GM19043 (cell line): ENCODE measurements at regions not wholly inside any gene's neighbourhood (a gene's known extent, or its start where the extent isn't known, plus 50 kb on each side); places are given as distances from the start of the nearest gene placed in this dataset.
"Not testable (repeated sequence)": the region's sequence is repeated elsewhere in the genome, so short reads cannot be mapped to it uniquely, and the experiment has no call there.

Source experiments
- ATAC-seq: cut with Tn5 transposase; IDR thresholded peaks from one replicate; pipeline ENCODE4 v1.9.1; 2021; ENCODE audit warnings: low read depth; ENCODE audit not compliant: unreplicated experiment

DNA sequence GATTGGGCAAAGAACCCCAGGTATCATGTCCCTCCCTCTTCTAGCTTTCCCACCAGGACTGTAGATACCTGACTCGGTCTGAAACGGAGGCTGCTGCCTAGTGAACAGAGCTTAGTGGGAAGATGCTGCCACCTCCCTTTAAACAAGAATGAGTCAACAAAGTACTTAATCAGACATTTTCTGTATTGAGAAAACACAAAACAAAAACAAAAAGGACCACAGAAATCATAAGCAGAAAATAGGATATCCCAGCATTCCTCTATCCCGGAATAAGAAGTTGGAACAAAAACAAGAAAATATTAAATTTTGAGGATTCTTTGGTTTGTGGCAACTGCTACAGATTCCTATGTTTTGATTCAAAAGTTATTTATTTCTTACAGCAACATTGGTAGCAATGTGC lies 51.7 kb upstream of the COL8A1 start:
- ATAC-seq: no peak

GRCh38 chr3:99579965-99580364 lies 58.4 kb upstream of the COL8A1 start:
- no peak for ATAC-seq

DNA sequence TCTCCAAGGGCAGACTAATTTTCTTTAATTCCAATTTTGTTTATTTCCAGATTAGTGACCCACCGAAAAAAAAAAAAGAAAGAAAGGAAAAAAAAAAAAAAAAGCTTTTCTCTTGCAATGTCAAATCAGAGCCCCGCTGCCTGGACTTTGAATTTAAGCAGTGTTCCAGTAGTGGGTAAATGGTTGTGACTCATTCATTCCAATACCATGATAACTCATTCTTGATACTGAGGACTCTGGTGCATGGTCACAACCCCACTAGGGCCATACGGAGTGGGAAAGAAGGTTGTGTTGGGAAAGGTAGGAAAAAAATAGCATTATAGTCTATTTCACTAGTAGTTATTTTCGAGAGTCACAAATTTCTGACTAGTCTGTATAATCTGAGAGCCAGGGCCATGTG lies 59.1 kb upstream of the COL8A1 start:
- no peak for ATAC-seq

DNA sequence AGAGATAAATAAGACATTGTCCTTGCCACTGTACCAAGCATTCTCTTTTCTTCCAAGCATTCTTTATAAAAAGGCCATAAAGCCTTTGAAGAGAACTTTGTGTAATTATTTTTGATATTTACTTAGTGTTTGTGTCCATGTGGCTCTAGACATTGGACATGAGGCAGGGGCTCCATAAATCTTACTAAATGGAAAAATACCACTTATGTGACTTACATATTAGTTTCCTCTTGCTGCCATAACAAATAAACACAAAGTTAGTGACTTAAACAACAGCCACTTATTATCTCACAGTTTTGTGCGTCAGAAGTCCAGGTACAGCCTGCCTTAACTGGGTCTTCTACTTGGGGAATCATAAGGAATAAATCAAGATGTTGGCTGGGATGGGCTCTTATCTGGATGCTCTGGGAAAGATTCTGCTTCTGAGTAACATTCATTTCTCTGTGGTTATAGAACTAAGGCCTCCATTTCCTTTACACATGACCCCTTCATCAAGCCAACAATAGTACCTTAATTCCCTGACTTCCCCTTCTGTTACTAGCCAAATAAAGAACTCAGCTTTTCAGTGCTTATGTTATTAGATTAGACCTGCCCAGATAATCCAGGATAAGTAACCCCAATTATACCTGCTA lies 59.9 kb upstream of the COL8A1 start:
- no peak for ATAC-seq

GRCh38 chr3:99576904-99577559 lies 61.4 kb upstream of the COL8A1 start:
- ATAC-seq: no peak

DNA sequence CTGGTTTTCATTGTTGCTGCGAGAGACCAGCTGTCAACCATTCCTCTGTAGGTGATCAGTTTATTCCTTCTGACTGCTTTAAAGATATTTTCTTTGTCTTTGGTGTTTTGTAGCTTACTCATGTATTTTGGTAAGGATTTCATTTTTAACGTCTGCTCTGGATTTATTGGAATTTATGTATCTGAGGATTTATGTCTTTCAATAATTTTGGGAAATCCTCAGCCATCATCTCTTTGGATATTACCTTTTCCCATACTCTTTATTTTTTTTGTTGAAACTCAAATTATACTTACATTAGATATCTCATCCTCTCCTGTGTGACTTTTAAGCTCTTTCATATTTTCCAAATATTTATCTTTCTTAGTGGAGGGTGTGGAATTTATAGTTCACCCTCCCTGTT lies 62.7 kb upstream of the COL8A1 start:
- ATAC-seq: no peak

DNA sequence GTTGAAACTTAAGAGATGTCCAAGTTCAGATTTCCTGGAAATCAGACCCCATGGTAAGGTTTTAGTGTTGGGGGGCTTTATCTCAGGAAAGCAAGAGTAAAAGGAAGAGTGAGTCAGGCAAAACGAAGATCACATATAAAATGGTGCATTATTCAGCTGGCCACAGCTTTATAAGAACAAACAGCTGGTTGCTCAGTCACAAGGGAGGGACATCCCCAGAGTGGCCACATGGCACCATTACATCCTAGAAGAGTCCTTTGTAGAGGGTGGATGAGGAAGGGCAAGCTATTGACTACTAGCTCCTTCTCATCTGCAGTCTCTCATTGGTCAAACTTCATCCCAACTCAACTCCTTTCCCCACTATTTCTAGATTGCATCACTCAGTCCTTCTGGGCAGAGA lies 68.3 kb upstream of the COL8A1 start:
- ATAC-seq: no peak

DNA sequence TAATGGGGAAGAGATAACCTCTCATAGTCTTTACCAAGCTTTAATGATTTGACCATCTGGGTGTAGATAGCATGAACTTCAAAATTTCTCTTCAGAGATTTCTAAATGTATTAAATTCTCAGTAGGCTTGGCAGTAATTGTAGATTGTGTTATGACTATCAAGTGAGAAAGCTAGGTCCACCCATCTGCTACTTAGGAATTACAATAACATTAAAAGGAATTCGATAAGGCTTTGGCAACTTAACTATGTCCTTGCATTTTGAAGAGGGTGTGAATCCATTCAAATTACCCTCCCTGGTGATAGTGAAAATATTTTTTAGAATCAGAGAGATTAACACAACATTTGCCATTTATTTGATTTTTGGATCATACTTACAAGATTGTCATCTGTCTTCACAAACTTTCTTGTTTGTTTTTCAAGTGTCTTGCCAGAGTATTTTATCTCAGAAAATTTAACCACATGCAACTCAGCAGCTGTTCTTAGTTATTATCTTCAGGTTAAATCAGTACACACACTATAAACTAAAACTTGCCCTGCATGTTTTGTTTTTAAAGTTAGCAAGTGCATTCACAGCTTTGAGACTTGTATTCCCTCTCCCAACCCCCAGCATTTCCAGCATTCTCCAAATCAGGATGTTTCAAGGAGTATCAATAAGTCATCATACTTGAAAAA lies 69.6 kb upstream of the COL8A1 start:
- no peak for ATAC-seq

GRCh38 chr3:99565331-99565730 lies 73.1 kb upstream of the COL8A1 start:
- ATAC-seq: no peak

DNA sequence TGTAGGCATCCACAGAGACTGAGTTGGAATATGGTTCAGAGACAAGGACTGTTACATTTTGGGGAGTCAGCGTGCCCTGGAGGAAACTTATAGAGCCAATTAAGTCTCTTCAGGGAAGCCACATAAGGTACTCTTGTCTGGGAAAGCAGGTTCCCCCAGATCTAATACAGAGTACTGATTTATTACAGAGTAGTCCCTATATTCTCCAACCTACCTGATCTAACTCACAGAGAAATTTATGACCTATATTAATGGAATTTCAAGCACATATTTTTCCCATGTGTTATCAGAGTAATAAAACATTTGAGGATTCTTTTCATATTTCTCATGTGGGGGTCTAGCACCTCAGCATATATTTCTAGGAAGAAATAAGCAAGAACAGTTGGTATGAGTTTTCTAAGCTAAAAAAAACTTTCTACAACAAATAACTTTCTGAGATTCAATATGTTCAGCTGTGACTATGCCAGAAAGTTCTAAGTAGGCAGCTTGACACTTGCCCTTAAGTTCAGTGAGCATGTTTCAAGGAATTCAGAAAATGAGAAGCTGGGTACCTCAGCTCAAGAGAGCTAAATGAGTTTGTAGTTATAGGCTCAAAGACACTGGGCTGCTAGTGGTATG lies 75.3 kb upstream of the COL8A1 start:
- ATAC-seq: no peak

DNA sequence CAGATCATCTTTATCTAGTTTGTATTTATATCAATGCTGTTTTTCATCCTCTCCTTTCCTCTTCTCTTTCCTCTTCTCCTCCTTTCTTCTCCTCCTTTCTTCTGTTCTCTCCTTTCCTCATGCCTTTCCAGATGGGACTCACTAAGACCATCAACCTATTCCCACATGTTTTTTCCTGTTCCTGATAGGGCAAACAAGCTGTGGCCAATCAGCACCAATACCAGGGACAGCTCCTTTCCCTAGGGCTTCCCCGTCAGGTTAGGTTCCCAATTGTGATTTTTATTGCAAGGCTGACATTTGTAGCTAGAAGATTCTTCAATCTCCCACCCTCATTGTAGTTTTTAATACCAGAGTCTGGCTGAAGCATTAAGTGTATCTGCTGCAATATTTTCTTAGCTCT lies 76.3 kb upstream of the COL8A1 start:
- ATAC-seq: no peak

- ATAC-seq: no peak
These were observed 77.3 kb upstream of the COL8A1 start for GRCh38 chr3:99561056-99561455.

DNA sequence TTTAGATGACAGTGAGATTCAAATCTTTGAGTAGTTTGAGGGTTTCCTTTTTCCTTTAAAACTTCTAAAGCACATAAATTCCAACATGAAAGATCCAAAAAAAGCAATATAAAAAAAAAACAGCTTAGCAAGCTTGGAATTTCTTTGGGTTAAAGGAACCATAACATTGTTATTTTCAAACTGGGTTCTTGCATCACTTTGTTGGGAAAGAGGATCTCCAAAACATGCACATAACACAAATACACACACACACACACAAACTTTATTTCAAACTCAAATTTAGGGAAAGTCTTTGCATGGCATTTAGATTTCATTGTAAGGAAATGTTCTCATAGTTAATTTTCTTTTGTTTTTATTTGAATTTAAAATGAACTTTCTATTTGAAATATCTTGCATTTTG lies 79.2 kb upstream of the COL8A1 start:
- no peak for ATAC-seq

DNA sequence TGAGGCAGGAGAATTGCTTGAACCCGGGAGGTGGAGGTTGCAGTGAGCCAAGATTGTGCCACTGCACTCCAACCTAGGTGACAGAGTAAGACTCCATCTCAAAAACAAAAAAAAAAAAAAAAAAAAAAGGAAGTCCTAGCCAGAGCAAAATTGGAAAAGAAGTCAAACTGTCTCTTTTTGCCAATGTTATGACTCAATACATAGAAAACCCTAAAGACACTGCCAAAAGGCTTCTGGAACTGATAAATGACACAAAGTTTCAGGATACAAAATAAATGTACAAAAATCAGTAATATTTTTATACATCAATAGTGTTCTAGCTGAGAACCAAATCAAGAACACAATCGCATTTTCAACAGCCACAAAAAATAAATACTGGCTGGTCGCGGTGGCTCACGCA lies 82.5 kb upstream of the COL8A1 start:
- not testable (repeated sequence) for ATAC-seq

GRCh38 chr3:99551520-99551919 lies 86.9 kb upstream of the COL8A1 start:
- ATAC-seq: no peak

DNA sequence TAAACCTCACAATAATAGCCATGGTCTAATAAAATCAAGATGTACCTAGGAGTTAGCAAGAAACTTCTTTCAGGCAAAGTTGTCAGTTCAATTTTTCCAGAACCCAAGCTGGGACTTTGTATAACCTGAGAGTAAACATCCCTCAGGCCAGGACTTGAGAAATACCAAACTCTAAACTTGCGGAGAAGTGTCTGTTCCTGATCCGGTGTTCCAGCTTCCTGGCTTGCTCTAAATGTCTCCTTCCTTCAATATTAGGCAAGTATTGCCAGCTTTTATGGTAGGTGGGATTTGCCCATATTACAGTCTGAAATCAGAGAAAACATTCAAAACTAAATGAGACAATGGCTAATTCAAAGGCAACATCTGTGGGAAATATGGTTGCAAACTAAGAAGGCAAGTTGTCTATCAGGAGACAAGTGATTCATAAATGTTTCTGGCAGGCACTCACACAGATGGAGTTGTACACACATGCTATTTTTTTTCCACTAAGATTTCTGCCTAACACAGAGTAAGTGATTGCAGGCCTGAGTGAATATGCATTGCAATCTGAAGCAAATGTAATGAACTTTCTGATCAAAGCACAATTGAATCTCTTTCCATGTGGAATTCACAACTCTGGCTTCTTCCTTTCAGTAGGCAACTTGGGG lies 88.3 kb upstream of the COL8A1 start:
- ATAC-seq: no peak

DNA sequence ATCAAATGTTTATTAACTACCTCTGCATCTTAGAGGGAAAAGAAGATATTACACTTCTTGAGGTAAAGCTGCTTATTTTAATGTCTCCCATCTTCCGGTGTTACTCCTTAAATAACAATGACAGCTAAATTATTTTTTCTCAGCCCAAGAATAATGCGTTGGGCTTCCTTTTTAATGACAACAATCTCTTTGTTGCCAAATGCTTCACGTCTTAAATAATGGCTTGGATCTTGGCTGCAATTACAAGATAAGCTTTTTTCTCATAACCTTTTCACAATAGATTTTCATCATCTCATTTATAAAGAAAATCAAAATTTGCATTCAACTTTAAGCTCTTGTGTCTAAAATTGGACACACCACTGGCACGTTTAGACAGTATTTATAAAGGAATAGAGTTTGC lies 89.2 kb upstream of the COL8A1 start:
- ATAC-seq: no peak

GRCh38 chr3:99548674-99549073 lies 89.7 kb upstream of the COL8A1 start:
- ATAC-seq: no peak

DNA sequence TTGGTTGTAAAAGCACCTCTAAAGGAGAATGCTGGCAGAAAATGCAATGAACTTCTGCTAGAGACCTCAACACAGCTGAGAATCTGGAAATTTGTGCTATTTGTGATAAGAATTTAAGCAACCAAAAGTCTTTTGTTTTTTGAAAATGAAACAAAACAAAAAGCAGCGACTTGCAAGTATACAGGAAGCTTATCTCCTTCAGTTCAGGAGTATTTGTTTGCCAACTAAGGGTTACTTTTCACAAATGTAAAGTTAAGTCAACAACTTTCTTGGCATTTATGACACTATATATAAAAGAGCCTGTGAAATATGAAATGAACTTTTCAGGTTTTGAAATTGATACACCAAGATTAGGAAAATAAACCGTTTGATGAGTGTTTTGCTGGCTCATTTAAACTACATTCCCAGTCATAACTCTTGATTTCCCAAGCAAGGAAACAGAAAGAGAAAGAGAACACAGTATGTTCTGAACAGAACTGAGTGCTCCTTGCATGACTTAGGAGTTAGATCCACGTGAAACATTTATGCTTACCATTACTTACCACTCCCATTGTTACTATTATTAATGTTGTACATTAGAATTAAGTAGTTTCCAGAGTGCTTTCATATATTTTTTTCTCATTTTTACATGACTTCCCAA lies 92.3 kb upstream of the COL8A1 start:
- ATAC-seq: no peak

DNA sequence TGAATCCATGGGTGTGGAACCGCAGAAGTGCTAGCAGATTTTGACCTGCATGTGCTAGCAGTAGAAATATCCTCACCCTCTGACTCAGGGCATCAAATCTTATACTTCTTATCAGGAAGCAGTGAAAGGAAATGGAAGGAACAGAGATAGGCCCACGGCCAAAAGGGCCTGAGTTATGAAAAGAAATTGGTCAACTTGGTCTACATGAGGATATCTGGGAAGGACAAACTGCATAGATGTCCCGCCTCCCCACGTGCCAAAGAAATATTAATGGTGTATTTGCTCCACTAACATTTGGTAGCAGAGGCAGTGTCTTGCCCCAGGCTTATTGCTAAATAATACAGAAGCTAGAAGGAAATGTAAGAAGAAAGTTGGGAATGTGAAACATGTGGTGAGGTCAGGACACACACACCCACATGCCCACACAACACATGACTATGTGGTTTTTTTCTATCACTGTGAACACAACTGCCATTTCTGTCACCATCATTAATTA lies 93.6 kb upstream of the COL8A1 start:
- ATAC-seq: no peak

GRCh38 chr3:99543796-99544195 lies 94.6 kb upstream of the COL8A1 start:
- ATAC-seq: no peak
